ENCODE measurements at regions not wholly inside any gene's neighbourhood (a gene's known extent, or its start where the extent isn't known, plus 50 kb on each side); places are given as distances from the start of the nearest gene placed in this dataset.

DNA sequence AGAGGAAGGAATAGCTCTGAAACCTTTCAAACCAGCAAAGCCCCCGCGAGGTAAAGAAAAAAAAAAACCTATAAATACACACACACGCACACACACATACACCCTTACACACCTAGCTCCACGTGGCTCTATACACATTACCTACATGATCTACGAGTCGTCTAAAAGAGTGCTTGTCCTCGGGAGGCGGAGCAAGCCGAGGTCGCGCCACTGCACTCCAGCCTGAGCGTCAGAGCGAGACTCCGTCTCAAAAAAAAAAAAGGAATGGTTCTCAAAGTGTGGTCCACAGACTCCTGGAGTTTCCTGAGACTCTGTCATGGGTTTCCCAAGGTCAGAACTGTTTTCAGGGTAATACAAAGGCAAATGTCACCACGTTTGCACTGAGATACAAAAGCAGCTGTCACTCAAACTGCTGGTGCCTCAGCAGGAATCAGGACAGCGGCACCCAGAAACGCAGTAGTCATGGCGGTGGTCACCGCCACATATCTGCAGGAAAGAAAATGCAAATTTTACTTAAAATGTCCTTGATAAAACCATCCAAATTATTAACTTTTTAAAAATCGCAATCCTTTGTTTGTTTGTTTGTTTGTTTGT lies 130.0 kb upstream of the GPC1 start:
- intact Hi-C loops (cut with DNase I; ENCODE audit: low total_unique reads) (no loop called here), in situ Hi-C loops (cut with MboI; ENCODE audit: low sequenced_read_pairs in 4 of 4) (no loop called here)
- no peak overlapping the region for H3K4me3 ChIP-seq
- DNase-seq (no peak), ATAC-seq (no peak)
- no peaks in the 10 kb centered on the region for H3K36me3 ChIP-seq
- H3K27ac ChIP-seq: no peak overlapping the region
- H3K9me3 ChIP-seq: no peaks in the 10 kb centered on the region
- H3K4me1 ChIP-seq: no peaks in the 10 kb centered on the region
- no peaks in the 10 kb centered on the region for H3K27me3 ChIP-seq
- TF ChIP-seq, protein P1, sequence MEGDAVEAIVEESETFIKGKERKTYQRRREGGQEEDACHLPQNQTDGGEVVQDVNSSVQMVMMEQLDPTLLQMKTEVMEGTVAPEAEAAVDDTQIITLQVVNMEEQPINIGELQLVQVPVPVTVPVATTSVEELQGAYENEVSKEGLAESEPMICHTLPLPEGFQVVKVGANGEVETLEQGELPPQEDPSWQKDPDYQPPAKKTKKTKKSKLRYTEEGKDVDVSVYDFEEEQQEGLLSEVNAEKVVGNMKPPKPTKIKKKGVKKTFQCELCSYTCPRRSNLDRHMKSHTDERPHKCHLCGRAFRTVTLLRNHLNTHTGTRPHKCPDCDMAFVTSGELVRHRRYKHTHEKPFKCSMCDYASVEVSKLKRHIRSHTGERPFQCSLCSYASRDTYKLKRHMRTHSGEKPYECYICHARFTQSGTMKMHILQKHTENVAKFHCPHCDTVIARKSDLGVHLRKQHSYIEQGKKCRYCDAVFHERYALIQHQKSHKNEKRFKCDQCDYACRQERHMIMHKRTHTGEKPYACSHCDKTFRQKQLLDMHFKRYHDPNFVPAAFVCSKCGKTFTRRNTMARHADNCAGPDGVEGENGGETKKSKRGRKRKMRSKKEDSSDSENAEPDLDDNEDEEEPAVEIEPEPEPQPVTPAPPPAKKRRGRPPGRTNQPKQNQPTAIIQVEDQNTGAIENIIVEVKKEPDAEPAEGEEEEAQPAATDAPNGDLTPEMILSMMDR (IDR thresholded peaks at IDR 0.05 in 4 of 5, conservative IDR thresholded peaks at IDR 0.05 in 1 of 5): no peak
- TF ChIP-seq POLR2A (IDR thresholded peaks at IDR 0.05): no peak

DNA sequence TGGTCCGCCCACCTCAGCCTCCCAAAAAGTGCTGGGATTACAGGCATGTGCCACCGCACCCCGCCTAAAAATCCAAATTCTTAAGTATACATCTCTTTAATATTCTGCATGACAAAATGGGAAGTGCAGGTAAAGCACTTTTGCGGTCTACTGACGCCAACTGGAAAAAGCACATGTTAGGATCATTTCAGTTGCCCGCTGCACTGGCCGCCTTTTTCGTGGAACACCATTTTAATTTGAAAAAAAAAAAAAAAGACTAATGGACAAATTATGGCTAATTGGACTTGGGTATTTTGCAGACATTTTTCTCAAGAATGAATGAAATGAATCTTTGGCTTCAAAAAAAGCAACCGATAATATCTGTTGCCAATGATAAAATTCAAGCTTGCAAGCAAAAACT lies 129.3 kb upstream of the GPC1 start:
- DNase-seq (no peak), ATAC-seq (no peak)
- in situ Hi-C loops (cut with MboI; ENCODE audit: low sequenced_read_pairs in 4 of 4): no loop called here
- Histone ChIP-seq H3K36me3 (no peaks in the 10 kb centered on the region), H3K4me3 (no peak overlapping the region), H3K27me3 (no peaks in the 10 kb centered on the region), H3K27ac (no peak overlapping the region), H3K4me1 (no peaks in the 10 kb centered on the region), H3K9me3 (no peaks in the 10 kb centered on the region)
- intact Hi-C loops (cut with DNase I; ENCODE audit: low total_unique reads): no loop called here
- TF ChIP-seq, protein P1 (IDR thresholded peaks at IDR 0.05 in 4 of 5, conservative IDR thresholded peaks at IDR 0.05 in 1 of 5): no peak
- TF ChIP-seq POLR2A (IDR thresholded peaks at IDR 0.05): no peak

DNA sequence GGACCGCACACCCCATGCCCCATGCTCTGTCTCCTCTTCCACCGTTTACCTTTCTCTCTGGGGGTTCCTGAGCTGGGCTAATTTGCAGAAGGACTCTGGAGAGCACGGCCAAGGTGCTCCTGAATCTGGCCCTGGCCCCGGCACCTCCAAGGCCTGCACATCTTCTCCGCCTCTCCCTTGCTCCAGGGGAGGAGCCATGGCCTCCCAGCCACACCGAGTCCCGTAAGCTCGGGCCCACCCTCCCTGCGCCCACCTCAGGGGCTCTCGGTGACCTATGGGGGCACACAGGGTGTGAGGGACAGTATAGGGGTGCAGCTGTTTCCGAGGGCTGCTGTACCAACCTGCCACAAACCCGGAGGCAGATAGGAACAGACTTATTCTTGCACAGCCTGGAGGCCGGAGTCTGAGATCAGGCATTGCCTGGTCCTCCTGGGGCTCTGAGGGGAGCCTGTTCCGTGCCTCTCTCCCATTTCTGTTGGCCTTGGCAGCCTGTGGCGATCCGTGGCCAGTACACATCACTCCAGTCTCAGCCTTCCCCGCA lies 127.3 kb upstream of the GPC1 start:
- Histone ChIP-seq H3K4me1 (no peaks in the 10 kb centered on the region), H3K36me3 (no peaks in the 10 kb centered on the region), H3K27me3 (no peaks in the 10 kb centered on the region), H3K27ac (no peak overlapping the region), H3K4me3 (no peak overlapping the region), H3K9me3 (no peaks in the 10 kb centered on the region)
- in situ Hi-C loops (cut with MboI; ENCODE audit: low sequenced_read_pairs in 4 of 4): no loop called here
- no peak for ATAC-seq
- TF ChIP-seq, protein P1 (IDR thresholded peaks at IDR 0.05 in 4 of 5, conservative IDR thresholded peaks at IDR 0.05 in 1 of 5): no peak
- TF ChIP-seq POLR2A (IDR thresholded peaks at IDR 0.05): no peak
- no peak for DNase-seq
- intact Hi-C loops (cut with DNase I; ENCODE audit: low total_unique reads): no loop called here

DNA sequence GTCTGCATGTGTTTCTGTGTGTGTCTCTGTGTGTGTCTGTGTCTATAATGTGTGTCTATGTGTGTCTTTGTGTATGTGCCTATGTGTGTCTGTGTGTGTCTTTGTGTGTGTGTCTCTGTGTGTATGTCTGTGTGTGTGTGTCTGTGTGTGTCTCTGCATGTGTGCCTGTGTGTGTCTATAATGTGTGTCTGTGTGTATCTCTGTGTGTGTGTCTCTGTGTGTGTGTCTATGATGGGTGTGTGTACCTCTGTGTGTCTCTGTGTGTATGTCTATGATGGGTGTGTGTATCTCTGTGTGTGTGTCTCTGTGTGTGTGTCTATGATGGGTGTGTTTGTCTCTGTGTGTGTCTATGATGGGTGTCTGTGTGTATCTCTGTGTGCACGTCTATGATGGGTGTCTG lies 126.2 kb upstream of the GPC1 start:
- Histone ChIP-seq H3K36me3 (no peaks in the 10 kb centered on the region), H3K27ac (no peak overlapping the region), H3K4me1 (no peaks in the 10 kb centered on the region), H3K9me3 (no peaks in the 10 kb centered on the region), H3K27me3 (no peaks in the 10 kb centered on the region), H3K4me3 (no peak overlapping the region)
- intact Hi-C loops (cut with DNase I; ENCODE audit: low total_unique reads) (no loop called here), in situ Hi-C loops (cut with MboI; ENCODE audit: low sequenced_read_pairs in 4 of 4) (no loop called here)
- TF ChIP-seq, protein P1 (IDR thresholded peaks at IDR 0.05 in 4 of 5, conservative IDR thresholded peaks at IDR 0.05 in 1 of 5): no peak
- no peak for TF ChIP-seq POLR2A (IDR thresholded peaks at IDR 0.05)
- ATAC-seq: no peak
- DNase-seq: no peak

DNA sequence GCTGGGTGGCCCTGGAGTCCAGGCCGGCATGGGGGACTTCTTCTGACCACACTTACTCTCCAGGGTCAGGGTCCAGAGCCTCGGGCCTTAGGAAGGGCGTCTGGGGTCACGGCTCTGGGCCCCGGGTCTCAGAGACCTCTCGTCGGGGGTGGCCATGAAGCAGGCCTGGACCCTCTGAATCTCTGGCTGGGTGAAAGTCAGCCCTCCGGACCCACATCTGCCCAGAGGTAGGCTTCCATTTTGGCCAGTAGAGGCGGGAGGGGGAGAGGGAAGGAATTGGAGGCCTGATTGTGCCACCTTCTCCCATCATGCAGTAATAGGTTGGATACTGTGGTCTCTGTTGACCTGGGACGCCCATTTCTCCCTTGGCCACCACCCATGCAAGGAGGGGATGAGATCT lies 125.3 kb upstream of the GPC1 start:
- Histone ChIP-seq H3K27ac (no peak overlapping the region), H3K4me3 (no peak overlapping the region), H3K27me3 (no peaks in the 10 kb centered on the region), H3K9me3 (no peaks in the 10 kb centered on the region), H3K36me3 (no peaks in the 10 kb centered on the region), H3K4me1 (no peaks in the 10 kb centered on the region)
- intact Hi-C loops (cut with DNase I; ENCODE audit: low total_unique reads): no loop called here
- no peak for ATAC-seq
- no peak for DNase-seq
- in situ Hi-C loops (cut with MboI; ENCODE audit: low sequenced_read_pairs in 4 of 4): no loop called here
- TF ChIP-seq, protein P1 (IDR thresholded peaks at IDR 0.05 in 4 of 5, conservative IDR thresholded peaks at IDR 0.05 in 1 of 5): no peak
- TF ChIP-seq POLR2A (IDR thresholded peaks at IDR 0.05): no peak

All from gastrocnemius medialis (tissue), 4 donors.